Keratinocyte (primary cell): ENCODE measurements at regions not wholly inside any gene's neighbourhood (a gene's known extent, or its start where the extent isn't known, plus 50 kb on each side); places are given as distances from the start of the nearest gene placed in this dataset.

Experiments
- DNase-seq: peaks from one replicate; pipeline ENCODE4 v3.0.0-alpha.2; 2011; ENCODE audit warnings: low read depth, missing footprints, low spot score
- FAIRE-seq: peaks from 2 replicates; lab custom pipeline; 2011; peaks lifted over from hg19 to GRCh38; lab: Jason Lieb, UNC
- H2AFZ ChIP-seq: 2 replicates; pipeline ENCODE4 v1.6.0; 2012; ENCODE audit warnings: low read length, control low read depth, inconsistent platforms; ENCODE audit not compliant: control insufficient read depth
- H3K27ac ChIP-seq: 2 replicates; pipeline ENCODE4 v1.5.1; 2011; ENCODE audit warnings: low read length; ENCODE audit not compliant: control insufficient read depth, insufficient read depth
- H3K27me3 ChIP-seq: 3 replicates; pipeline ENCODE4 v1.6.0; 2011; ENCODE audit warnings: low read length; ENCODE audit not compliant: control insufficient read depth, insufficient read depth; ENCODE audit errors: extremely low read depth
- H3K36me3 ChIP-seq, 2 experiments: 2 replicates in 1 of 2; 3 replicates in 1 of 2; pipeline ENCODE4 v1.5.1; 2011; ENCODE audit warnings: low read length in 2 of 2, mild to moderate bottlenecking in 1 of 2; ENCODE audit not compliant: control insufficient read depth in 2 of 2, insufficient read depth in 2 of 2; ENCODE audit errors: extremely low read depth in 1 of 2
- H3K4me1 ChIP-seq: 3 replicates; pipeline ENCODE4 v1.5.1; 2011; ENCODE audit warnings: low read length; ENCODE audit not compliant: control insufficient read depth, insufficient read depth; ENCODE audit errors: extremely low read depth
- H3K4me2 ChIP-seq: 3 replicates; pipeline ENCODE4 v1.6.0; 2011; ENCODE audit warnings: low read depth, low read length; ENCODE audit not compliant: control insufficient read depth, insufficient read depth; ENCODE audit errors: extremely low read depth
- H3K4me3 ChIP-seq, 3 experiments: fragments of 200-600 bp in 1 of 3; sonication (generic) in 1 of 3; 2 replicates in 2 of 3; 3 replicates in 1 of 3; pipeline ENCODE4 v1.5.1; 2011 to 2016; ENCODE audit warnings: low read length in 3 of 3, mild to moderate bottlenecking in 3 of 3, control low read depth in 2 of 3, inconsistent platforms in 1 of 3, low read depth in 1 of 3, mixed read lengths in 1 of 3, mixed run types in 1 of 3, moderate library complexity in 1 of 3; ENCODE audit not compliant: control insufficient read depth in 2 of 3, insufficient read depth in 2 of 3; ENCODE audit errors: extremely low read depth in 1 of 3
- H3K79me2 ChIP-seq: 2 replicates; pipeline ENCODE4 v1.6.0; 2012; ENCODE audit warnings: low read length; ENCODE audit not compliant: control insufficient read depth, insufficient read depth
- H3K9ac ChIP-seq: 3 replicates; pipeline ENCODE4 v1.6.0; 2011; ENCODE audit warnings: low read length; ENCODE audit not compliant: control insufficient read depth, insufficient read depth; ENCODE audit errors: extremely low read depth
- H3K9me1 ChIP-seq: 3 replicates; pipeline ENCODE4 v1.6.0; 2011; ENCODE audit warnings: low read length; ENCODE audit not compliant: control insufficient read depth, insufficient read depth; ENCODE audit errors: extremely low read depth
- H3K9me3 ChIP-seq: 2 replicates; pipeline ENCODE4 v1.5.1; 2012; ENCODE audit warnings: low read depth, low read length; ENCODE audit not compliant: control insufficient read depth
- H4K20me1 ChIP-seq: 3 replicates; pipeline ENCODE4 v1.6.0; 2011; ENCODE audit warnings: low read length; ENCODE audit not compliant: control insufficient read depth, insufficient read depth; ENCODE audit errors: extremely low read depth
- CTCF ChIP-seq, 3 experiments: IDR thresholded peaks in 1 of 3; conservative IDR thresholded peaks in 1 of 3; optimal IDR thresholded peaks in 1 of 3; 2 replicates in 2 of 3; 3 replicates in 1 of 3; pipeline versions ENCODE3 to v1.5.1; 2011; ENCODE audit warnings: low read length in 3 of 3, mild to moderate bottlenecking in 3 of 3, moderate library complexity in 2 of 3, control low read depth in 1 of 3, inconsistent platforms in 1 of 3; ENCODE audit not compliant: insufficient read depth in 2 of 3; ENCODE audit errors: extremely low read depth in 1 of 3
- EZH2 ChIP-seq: IDR thresholded peaks from one replicate; pipeline ENCODE4 v1.6.1; 2012; ENCODE audit warnings: inconsistent platforms, mild to moderate bottlenecking, low read length, moderate library complexity
- dilution Hi-C: fragments of 300-500 bp; cut with MboI; formaldehyde crosslinking; loops from one replicate; pipeline ENCODE4 v1.7.0; 2020; ENCODE audit warnings: low sequenced_read_pairs; ENCODE audit not compliant: extremely low pct_ligation_motif_present

- H3K9ac ChIP-seq = no peak overlapping the region
- H3K79me2 ChIP-seq = no peaks in the 10 kb centered on the region
- no peaks in the 10 kb centered on the region for H4K20me1 ChIP-seq
- no peaks in the 10 kb centered on the region for H3K9me1 ChIP-seq
- no peak overlapping the region for H3K27ac ChIP-seq
- DNase-seq (no peak), FAIRE-seq (no peak)
- no peaks in the 10 kb centered on the region for H3K27me3 ChIP-seq
- peaks cover 16% of the 10 kb centered on the region for H3K4me1 ChIP-seq
- H2AFZ ChIP-seq = no peak overlapping the region
- dilution Hi-C loops = no loop called here
- no peak overlapping the region for H3K4me2 ChIP-seq
- H3K36me3 ChIP-seq = no peaks in the 10 kb centered on the region
- TF ChIP-seq EZH2 (no peak), CTCF (optimal IDR thresholded peaks at IDR 0.05 in 1 of 3, IDR thresholded peaks at IDR 0.05 in 1 of 3, conservative IDR thresholded peaks at IDR 0.05 in 1 of 3; ENCODE audit: extremely low read depth in 1 of 3, insufficient read depth in 2 of 3, low read length in 3 of 3) (no peak)
- no peak overlapping the region for H3K4me3 ChIP-seq
- no peaks in the 10 kb centered on the region for H3K9me3 ChIP-seq
These were observed 217.0 kb upstream of the FOXN3 start for GRCh38 chr14:89634037-89634436.

- H3K4me1 ChIP-seq = peaks cover 19% of the 10 kb centered on the region
- H4K20me1 ChIP-seq = no peaks in the 10 kb centered on the region
- H3K79me2 ChIP-seq = no peaks in the 10 kb centered on the region
- DNase-seq (no peak), FAIRE-seq (no peak)
- H3K27me3 ChIP-seq = no peaks in the 10 kb centered on the region
- dilution Hi-C loops = no loop called here
- H3K27ac ChIP-seq = no peak overlapping the region
- H3K4me3 ChIP-seq = no peak overlapping the region
- H3K9me3 ChIP-seq = no peaks in the 10 kb centered on the region
- H3K36me3 ChIP-seq = no peaks in the 10 kb centered on the region
- H3K4me2 ChIP-seq = peak overlapping the region; percentile 0
- no peaks in the 10 kb centered on the region for H3K9me1 ChIP-seq
- no peak for TF ChIP-seq EZH2
- TF ChIP-seq CTCF (optimal IDR thresholded peaks at IDR 0.05 in 1 of 3, IDR thresholded peaks at IDR 0.05 in 1 of 3, conservative IDR thresholded peaks at IDR 0.05 in 1 of 3; ENCODE audit: extremely low read depth in 1 of 3, insufficient read depth in 2 of 3, low read length in 3 of 3) = no peak
- no peak overlapping the region for H3K9ac ChIP-seq
- no peak overlapping the region for H2AFZ ChIP-seq
These were observed 213.2 kb upstream of the FOXN3 start for GRCh38 chr14:89630101-89630829.
